Midbrain (tissue), 1 donor: ENCODE measurements at regions not wholly inside any gene's neighbourhood (a gene's known extent, or its start where the extent isn't known, plus 50 kb on each side); places are given as distances from the start of the nearest gene placed in this dataset.

Experiments used
- DNase-seq: peaks from one replicate; lab custom pipeline; 2025; lab: John Stamatoyannopoulos, UW

GRCh38 chr2:8044046-8044594, 637.7 kb upstream of the ID2 start:
- no peak for DNase-seq

- no peak for DNase-seq
These were observed 636.7 kb upstream of the ID2 start for GRCh38 chr2:8045081-8045614.

- DNase-seq, result no peak
These were observed 635.0 kb upstream of the ID2 start for GRCh38 chr2:8046849-8047248.

GRCh38 chr2:8049176-8049575, 632.7 kb upstream of the ID2 start:
- no peak for DNase-seq

GRCh38 chr2:8049851-8050571, 631.8 kb upstream of the ID2 start:
- no peak for DNase-seq

- no peak for DNase-seq
These were observed 628.6 kb upstream of the ID2 start for GRCh38 chr2:8053216-8053615.

- no peak for DNase-seq
These were observed 627.8 kb upstream of the ID2 start for GRCh38 chr2:8054070-8054469.

GRCh38 chr2:8058652-8059051, 623.2 kb upstream of the ID2 start:
- DNase-seq, result peak; percentile 27

- no peak for DNase-seq
These were observed 622.6 kb upstream of the ID2 start for GRCh38 chr2:8059255-8059654.

GRCh38 chr2:8059794-8060193, 622.1 kb upstream of the ID2 start:
- no peak for DNase-seq

GRCh38 chr2:8061219-8061618, 620.6 kb upstream of the ID2 start:
- DNase-seq, result no peak

- DNase-seq, result no peak
These were observed 617.3 kb upstream of the ID2 start for GRCh38 chr2:8064603-8065002.

- DNase-seq, result no peak
These were observed 616.7 kb upstream of the ID2 start for GRCh38 chr2:8065191-8065590.

GRCh38 chr2:8067784-8068336, 614.0 kb upstream of the ID2 start:
- DNase-seq, result no peak

- DNase-seq, result no peak
These were observed 608.9 kb upstream of the ID2 start for GRCh38 chr2:8072907-8073306.

- DNase-seq, result no peak
These were observed 607.9 kb upstream of the ID2 start for GRCh38 chr2:8073916-8074315.

GRCh38 chr2:8076448-8077342, 605.2 kb upstream of the ID2 start:
- no peak for DNase-seq

GRCh38 chr2:8078705-8079104, 603.2 kb upstream of the ID2 start:
- DNase-seq, result no peak

GRCh38 chr2:8080063-8080462, 601.8 kb upstream of the ID2 start:
- DNase-seq, result no peak

GRCh38 chr2:8081130-8081529, 600.7 kb upstream of the ID2 start:
- DNase-seq, result no peak

GRCh38 chr2:8082840-8083239, 599.0 kb upstream of the ID2 start:
- DNase-seq, result no peak

GRCh38 chr2:8086357-8086756, 595.5 kb upstream of the ID2 start:
- DNase-seq, result no peak
